Left ventricle myocardium inferior (tissue), 1 donor: ENCODE measurements at regions not wholly inside any gene's neighbourhood (a gene's known extent, or its start where the extent isn't known, plus 50 kb on each side); places are given as distances from the start of the nearest gene placed in this dataset.

Source experiments
- DNase-seq: peaks from one replicate; pipeline ENCODE4 v3.0.0-alpha.2; 2020
- H3K27ac ChIP-seq: fragments of 200-600 bp; replicated peaks from 2 replicates; pipeline ENCODE4 v1.8.0; 2021
- H3K27me3 ChIP-seq: fragments of 200-600 bp; 2 replicates; pipeline ENCODE4 v1.8.0; 2021; ENCODE audit warnings: low read depth
- H3K36me3 ChIP-seq: fragments of 200-600 bp; 2 replicates; pipeline ENCODE4 v1.8.0; 2021
- H3K4me1 ChIP-seq: fragments of 200-600 bp; 2 replicates; pipeline ENCODE4 v1.8.0; 2021
- H3K4me3 ChIP-seq: fragments of 200-600 bp; 2 replicates; pipeline ENCODE4 v1.8.0; 2021; ENCODE audit warnings: mild to moderate bottlenecking, moderate library complexity
- H3K9me3 ChIP-seq: fragments of 200-600 bp; replicated peaks from 2 replicates; pipeline ENCODE4 v1.8.0; 2021
- CTCF ChIP-seq: fragments of 200-600 bp; IDR thresholded peaks from 2 replicates; pipeline ENCODE4 v1.8.0; 2021; ENCODE audit warnings: antibody characterized with exemption, mild to moderate bottlenecking, borderline replicate concordance
- intact Hi-C: fragments of 100-400 bp; cut with micrococcal nuclease; formaldehyde crosslinking; loops from one replicate; pipeline ENCODE4 v1.11.0; 2022
- donor health status: DM: no; HTN: yes; CAD: no; lungs with severe emphysema.

GRCh38 chr2:175817221-175817620 lies 184.8 kb downstream of the LNPK start:
- DNase-seq, result no peak
- no peak overlapping the region for H3K4me3 ChIP-seq
- intact Hi-C loops, result no loop called here
- no peak overlapping the region for H3K27ac ChIP-seq
- H3K4me1 ChIP-seq, result no peaks in the 10 kb centered on the region
- TF ChIP-seq CTCF, result no peak
- H3K27me3 ChIP-seq, result no peaks in the 10 kb centered on the region
- H3K9me3 ChIP-seq, result peaks cover 9% of the 10 kb centered on the region
- no peaks in the 10 kb centered on the region for H3K36me3 ChIP-seq

- no peak for TF ChIP-seq CTCF
- intact Hi-C loops, result no loop called here
- Histone ChIP-seq H3K9me3 (peaks cover 9% of the 10 kb centered on the region), H3K27me3 (no peaks in the 10 kb centered on the region), H3K4me1 (no peaks in the 10 kb centered on the region), H3K36me3 (no peaks in the 10 kb centered on the region), H3K4me3 (no peak overlapping the region), H3K27ac (no peak overlapping the region)
- no peak for DNase-seq
These were observed 186.5 kb downstream of the LNPK start for GRCh38 chr2:175815537-175815936.

DNA sequence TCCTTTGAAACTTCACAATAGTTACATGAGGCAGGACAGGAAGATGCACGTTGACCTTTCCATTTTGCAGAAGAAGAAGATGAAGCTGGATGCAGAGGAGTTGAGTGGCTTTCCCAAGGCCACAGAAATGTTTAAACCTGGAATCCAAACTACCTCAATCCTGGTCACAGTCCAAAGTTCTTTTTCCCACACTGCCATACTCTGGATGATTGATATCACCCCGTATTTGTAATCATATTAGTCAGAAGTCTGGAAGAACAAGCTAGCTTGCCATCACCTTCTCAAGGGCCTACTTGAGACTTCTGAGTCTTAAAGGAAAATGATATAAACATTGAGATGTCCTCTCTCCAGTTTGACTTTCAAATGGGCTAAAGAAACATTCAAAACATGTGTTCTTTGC lies 190.1 kb downstream of the LNPK start:
- H3K4me1 ChIP-seq, result no peaks in the 10 kb centered on the region
- no peak overlapping the region for H3K27ac ChIP-seq
- H3K4me3 ChIP-seq, result no peak overlapping the region
- no peaks in the 10 kb centered on the region for H3K36me3 ChIP-seq
- peaks cover 9% of the 10 kb centered on the region for H3K9me3 ChIP-seq
- H3K27me3 ChIP-seq, result no peaks in the 10 kb centered on the region
- intact Hi-C loops, result no loop called here
- no peak for DNase-seq
- no peak for TF ChIP-seq CTCF

GRCh38 chr2:175808858-175809257 lies 193.2 kb downstream of the LNPK start:
- H3K9me3 ChIP-seq, result no peaks in the 10 kb centered on the region
- no peak for DNase-seq
- no peak overlapping the region for H3K27ac ChIP-seq
- H3K4me1 ChIP-seq, result peaks cover 8% of the 10 kb centered on the region
- no peak overlapping the region for H3K4me3 ChIP-seq
- H3K27me3 ChIP-seq, result no peaks in the 10 kb centered on the region
- TF ChIP-seq CTCF, result no peak
- intact Hi-C loops, result no loop called here
- H3K36me3 ChIP-seq, result no peaks in the 10 kb centered on the region

GRCh38 chr2:175808078-175808477 lies 194.0 kb downstream of the LNPK start:
- DNase-seq, result no peak
- Histone ChIP-seq H3K27me3 (no peaks in the 10 kb centered on the region), H3K4me1 (peaks cover 8% of the 10 kb centered on the region), H3K4me3 (no peak overlapping the region), H3K27ac (no peak overlapping the region), H3K36me3 (no peaks in the 10 kb centered on the region), H3K9me3 (no peaks in the 10 kb centered on the region)
- TF ChIP-seq CTCF, result no peak
- intact Hi-C loops, result no loop called here
